Vagina (tissue), 2 donors: ENCODE measurements at regions not wholly inside any gene's neighbourhood (a gene's known extent, or its start where the extent isn't known, plus 50 kb on each side); places are given as distances from the start of the nearest gene placed in this dataset.

Experiments used
- CTCF ChIP-seq, 3 experiments: fragments of 450-650 bp in 2 of 3; fragments of 200-600 bp in 1 of 3; sonication (generic) in 1 of 3; IDR thresholded peaks; one replicate each; pipeline ENCODE4 v1.5.1; 2017 to 2019; ENCODE audit warnings: antibody characterized with exemption in 3 of 3, mild to moderate bottlenecking in 2 of 3, moderate library complexity in 2 of 3
- POLR2AphosphoS5 ChIP-seq, 2 donors: sonication (generic); formaldehyde crosslinking; IDR thresholded peaks; one replicate each; pipeline ENCODE4 v1.9.0; 2017; ENCODE audit warnings: antibody characterized with exemption in 2 of 2, mild to moderate bottlenecking in 2 of 2, low read depth in 1 of 2; ENCODE audit not compliant: insufficient read depth in 1 of 2

GRCh38 chr15:49741712-49742111, 120.9 kb downstream of the DTWD1 start:
- TF ChIP-seq CTCF (IDR thresholded peaks at IDR 0.05) (no peak), POLR2AphosphoS5 (IDR thresholded peaks at IDR 0.05; ENCODE audit: insufficient read depth in 1 of 2, low read depth in 1 of 2) (no peak)
